Sigmoid colon (tissue), 6 donors: ENCODE measurements at regions not wholly inside any gene's neighbourhood (a gene's known extent, or its start where the extent isn't known, plus 50 kb on each side); places are given as distances from the start of the nearest gene placed in this dataset.

Experiments
- DNase-seq: peaks from one replicate; pipeline ENCODE4 v3.0.0-alpha.2; 2019
- H3K27ac ChIP-seq, 4 donors: fragments of 200-600 bp; sonication (generic); one replicate each; pipeline ENCODE4 v1.5.1; 2016 to 2019; ENCODE audit warnings: mild to moderate bottlenecking in 1 of 4
- H3K27me3 ChIP-seq, 3 donors: fragments of 200-600 bp; sonication (generic); one replicate each; pipeline ENCODE4 v1.5.1; 2019; ENCODE audit warnings: mild to moderate bottlenecking in 1 of 3
- H3K36me3 ChIP-seq, 4 donors: fragments of 200-600 bp; sonication (generic); one replicate each; pipeline ENCODE4 v1.5.1; 2016 to 2019
- H3K4me1 ChIP-seq, 4 donors: fragments of 200-600 bp; sonication (generic); one replicate each; pipeline ENCODE4 v1.5.1; 2017 to 2019
- H3K4me3 ChIP-seq, 4 donors: fragments of 200-600 bp; sonication (generic); one replicate each; pipeline ENCODE4 v1.5.1; 2017 to 2019; ENCODE audit warnings: mild to moderate bottlenecking in 2 of 4, moderate library complexity in 1 of 4
- H3K9me3 ChIP-seq, 4 donors: fragments of 200-600 bp in 3 of 4; sonication (generic) in 3 of 4; one replicate each; pipeline versions ENCODE4 v1.5.1 to v1.6.1; 2013 to 2019
- CTCF ChIP-seq, 4 experiments: fragments of 450-650 bp in 3 of 4; fragments of 200-600 bp in 1 of 4; IDR thresholded peaks; one replicate each; pipeline ENCODE4 v1.5.1; 2016 to 2019; ENCODE audit warnings: antibody characterized with exemption in 4 of 4, mild to moderate bottlenecking in 3 of 4, moderate library complexity in 2 of 4
- EP300 ChIP-seq, 4 donors: sonication (generic); formaldehyde crosslinking; IDR thresholded peaks; one replicate each; pipeline ENCODE4 v1.6.1; 2017; ENCODE audit warnings: antibody characterized with exemption in 4 of 4
- POLR2A ChIP-seq, 2 donors: fragments of 450-650 bp; IDR thresholded peaks; one replicate each; pipeline ENCODE4 v1.6.1; 2016; ENCODE audit warnings: antibody characterized with exemption in 2 of 2, mild to moderate bottlenecking in 2 of 2, moderate library complexity in 2 of 2
- POLR2AphosphoS5 ChIP-seq, 4 donors: sonication (generic); formaldehyde crosslinking; IDR thresholded peaks; one replicate each; pipeline ENCODE4 v1.6.1; 2017; ENCODE audit warnings: antibody characterized with exemption in 4 of 4
- WGBS, 2 donors: extraction: QIAGEN DNeasy Blood & Tissue Kit; methylation state at CpG; one replicate each; pipeline ENCODE4 v1.1.7; 2013; 5-methylcytosine and 5-hydroxymethylcytosine counted together
- intact Hi-C: fragments of 100-400 bp; cut with DNase I; formaldehyde crosslinking; loops from one replicate; pipeline ENCODE4 v1.15.1; 2023
- donor health status: healthy with polysubstance abuse.
- donor health status: healthy.

GRCh38 chr2:201952187-201952586, 81.5 kb upstream of the FZD7 start:
- Histone ChIP-seq H3K4me3 (no peak overlapping the region), H3K9me3 (no peaks in the 10 kb centered on the region), H3K4me1 (no peaks in the 10 kb centered on the region), H3K36me3 (no peaks in the 10 kb centered on the region), H3K27ac (no peak overlapping the region), H3K27me3 (no peaks in the 10 kb centered on the region)
- peak; percentile 34 for DNase-seq
- 85 to 88% methylated on average over 5 of the region's 5 CpGs for WGBS, 2 donors
- intact Hi-C loops = no loop called here
- TF ChIP-seq CTCF (IDR thresholded peaks at IDR 0.05) (no peak), POLR2A (IDR thresholded peaks at IDR 0.05) (no peak), POLR2AphosphoS5 (IDR thresholded peaks at IDR 0.05) (no peak), EP300 (IDR thresholded peaks at IDR 0.05) (no peak)

- WGBS, 2 donors = 87 to 90% methylated on average over 4 of the region's 4 CpGs
- DNase-seq = peak; percentile 18
- TF ChIP-seq POLR2AphosphoS5 (IDR thresholded peaks at IDR 0.05) = no peak
- Histone ChIP-seq H3K27me3 (no peaks in the 10 kb centered on the region), H3K36me3 (no peaks in the 10 kb centered on the region), H3K4me3 (no peak overlapping the region), H3K9me3 (no peaks in the 10 kb centered on the region), H3K4me1 (no peaks in the 10 kb centered on the region), H3K27ac (no peak overlapping the region)
- intact Hi-C loops = no loop called here
Measured at GRCh38 chr2:201953396-201953795, 80.3 kb upstream of the FZD7 start.

- WGBS, 2 donors = 39 to 49% methylated on average over 4 of the region's 4 CpGs
Measured at GRCh38 chr2:201953880-201954279, 79.8 kb upstream of the FZD7 start.

GRCh38 chr2:201955231-201955630, 78.4 kb upstream of the FZD7 start:
- Histone ChIP-seq H3K36me3 (no peaks in the 10 kb centered on the region), H3K4me3 (no peak overlapping the region), H3K4me1 (no peaks in the 10 kb centered on the region), H3K9me3 (no peaks in the 10 kb centered on the region), H3K27ac (peak overlapping the region in 1 of 4 donors; percentile 28), H3K27me3 (no peaks in the 10 kb centered on the region)
- 86 to 89% methylated on average over 5 of the region's 5 CpGs for WGBS, 2 donors
- intact Hi-C loops = no loop called here
- DNase-seq = no peak
- TF ChIP-seq POLR2AphosphoS5 (IDR thresholded peaks at IDR 0.05) (no peak), EP300 (IDR thresholded peaks at IDR 0.05) (no peak), POLR2A (IDR thresholded peaks at IDR 0.05) (no peak), CTCF (IDR thresholded peaks at IDR 0.05) (no peak)

More at GRCh38 chr2:201953880-201954279, 79.8 kb upstream of the FZD7 start:
- TF ChIP-seq POLR2A (IDR thresholded peaks at IDR 0.05) (no peak), POLR2AphosphoS5 (IDR thresholded peaks at IDR 0.05) (no peak), EP300 (IDR thresholded peaks at IDR 0.05) (no peak), CTCF (IDR thresholded peaks at IDR 0.05) (no peak)
- DNase-seq = peak; percentile 60
- Histone ChIP-seq H3K27ac (no peak overlapping the region), H3K9me3 (no peaks in the 10 kb centered on the region), H3K27me3 (no peaks in the 10 kb centered on the region), H3K36me3 (no peaks in the 10 kb centered on the region), H3K4me3 (no peak overlapping the region), H3K4me1 (no peaks in the 10 kb centered on the region)
- intact Hi-C loops = no loop called here

- Histone ChIP-seq H3K27me3 (no peaks in the 10 kb centered on the region), H3K36me3 (no peaks in the 10 kb centered on the region), H3K9me3 (no peaks in the 10 kb centered on the region), H3K4me3 (no peak overlapping the region), H3K4me1 (no peaks in the 10 kb centered on the region), H3K27ac (peak overlapping the region in 2 of 4 donors; percentile 4 to 28)
- TF ChIP-seq POLR2A (IDR thresholded peaks at IDR 0.05) (no peak), EP300 (IDR thresholded peaks at IDR 0.05) (no peak), CTCF (IDR thresholded peaks at IDR 0.05) (no peak), POLR2AphosphoS5 (IDR thresholded peaks at IDR 0.05) (no peak)
- peak; percentile 74 for DNase-seq
- intact Hi-C loops = no loop called here
- 84 to 85% methylated on average over 4 of the region's 4 CpGs for WGBS, 2 donors
Measured at GRCh38 chr2:201955702-201956141, 77.9 kb upstream of the FZD7 start.
